AG10803 (cell line): ENCODE measurements at regions not wholly inside any gene's neighbourhood (a gene's known extent, or its start where the extent isn't known, plus 50 kb on each side); places are given as distances from the start of the nearest gene placed in this dataset.

Experiments used
- DNase-seq: peaks from one replicate; pipeline ENCODE4 v3.0.0; 2010; ENCODE audit warnings: low read depth
- H3K4me3 ChIP-seq: 2 replicates; pipeline ENCODE4 v1.5.1; 2011; ENCODE audit warnings: mild to moderate bottlenecking, low read length, control low read depth
- CTCF ChIP-seq: conservative IDR thresholded peaks from 2 replicates; pipeline ENCODE4 v1.5.1; 2011; ENCODE audit warnings: mild to moderate bottlenecking, low read length, control low read depth, inconsistent platforms

GRCh38 chr2:40642726-40643125, 190.8 kb upstream of the SLC8A1 start:
- no peak for DNase-seq
- no peak overlapping the region for H3K4me3 ChIP-seq
- TF ChIP-seq CTCF: no peak

- no peak for DNase-seq
- H3K4me3 ChIP-seq: no peak overlapping the region
- no peak for TF ChIP-seq CTCF
Measured at GRCh38 chr2:40646642-40647041, 194.8 kb upstream of the SLC8A1 start.

DNA sequence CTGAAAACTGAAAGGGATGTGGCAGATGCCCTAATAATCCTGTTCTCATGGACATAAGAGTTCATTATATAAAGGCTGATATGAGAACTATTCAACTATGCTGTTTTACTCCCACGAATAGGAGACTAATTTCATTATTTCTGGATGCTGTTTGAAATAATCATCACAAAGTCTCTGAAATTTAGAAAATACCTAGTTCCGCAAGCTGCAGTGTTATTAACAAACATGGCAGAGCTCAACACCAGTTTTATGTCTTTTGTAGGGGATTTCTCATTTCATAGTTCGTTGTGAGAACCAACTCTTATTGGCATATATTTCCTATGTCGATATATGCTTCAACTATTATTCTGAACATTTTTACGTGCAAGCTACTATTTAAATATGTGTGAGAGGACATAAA, 200.3 kb upstream of the SLC8A1 start:
- H3K4me3 ChIP-seq: no peak overlapping the region
- TF ChIP-seq CTCF: no peak
- DNase-seq: no peak

DNA sequence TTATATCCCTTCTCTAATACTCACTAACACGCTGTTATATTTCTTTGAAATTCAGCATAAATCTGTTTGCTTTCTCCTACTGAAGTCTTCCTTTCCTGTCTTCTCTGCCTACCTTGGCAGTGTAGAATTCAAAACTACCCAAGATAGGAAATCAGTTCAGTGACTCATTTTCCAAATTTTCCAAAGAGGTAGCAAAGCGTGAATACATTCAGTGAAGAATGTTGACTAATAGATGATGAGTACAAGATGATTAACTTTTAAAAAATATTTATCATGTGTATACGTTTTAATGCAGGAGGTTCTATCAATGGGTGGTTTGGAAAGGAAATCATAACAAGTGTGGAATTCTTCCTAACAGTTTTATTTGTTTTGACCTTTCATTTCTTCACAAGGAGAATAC, 201.9 kb upstream of the SLC8A1 start:
- H3K4me3 ChIP-seq: no peak overlapping the region
- no peak for DNase-seq
- no peak for TF ChIP-seq CTCF

- TF ChIP-seq CTCF: no peak
- no peak for DNase-seq
- no peak overlapping the region for H3K4me3 ChIP-seq
Measured at GRCh38 chr2:40654346-40654745, 202.5 kb upstream of the SLC8A1 start.

- no peak overlapping the region for H3K4me3 ChIP-seq
- DNase-seq: peak; percentile 29
- no peak for TF ChIP-seq CTCF
Measured at GRCh38 chr2:40658941-40659340, 207.1 kb upstream of the SLC8A1 start.

DNA sequence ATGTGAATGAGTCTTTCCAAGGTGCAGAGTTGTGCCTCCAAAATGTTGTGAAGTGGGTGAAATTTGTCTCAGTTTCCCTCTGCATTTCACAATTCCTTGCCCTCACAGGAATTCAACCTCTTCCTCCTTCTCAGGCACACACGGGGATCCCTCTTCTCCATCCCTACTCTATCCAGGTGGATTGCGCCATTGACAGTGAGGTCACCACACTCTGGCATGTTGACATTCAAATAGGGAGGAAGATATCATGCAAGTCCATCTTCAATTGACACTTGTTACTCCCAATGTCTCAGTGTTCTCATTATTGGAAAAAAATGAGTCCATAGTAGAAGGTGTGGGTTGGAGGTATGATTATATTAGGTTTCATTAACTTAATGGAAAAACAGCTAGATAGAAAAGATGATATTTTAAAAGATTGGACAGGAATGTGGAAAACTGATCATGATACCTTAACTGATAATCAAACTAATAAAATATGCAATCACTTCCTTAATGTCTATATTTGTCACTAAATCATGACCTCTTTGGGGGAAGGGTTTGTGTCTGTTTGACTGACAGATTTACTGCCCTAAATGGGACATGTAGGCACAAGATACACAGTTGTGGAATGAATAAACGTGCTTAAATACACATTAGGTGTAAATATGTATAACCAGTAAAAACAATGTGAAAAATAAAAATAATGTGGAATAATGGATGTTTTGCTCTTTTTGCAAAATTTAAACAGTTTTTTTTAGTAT, 213.8 kb upstream of the SLC8A1 start:
- no peak for TF ChIP-seq CTCF
- DNase-seq: no peak

More for the DNA sequence above, 213.8 kb upstream of the SLC8A1 start:
- no peak overlapping the region for H3K4me3 ChIP-seq
